ENCODE measurements at regions not wholly inside any gene's neighbourhood (a gene's known extent, or its start where the extent isn't known, plus 50 kb on each side); places are given as distances from the start of the nearest gene placed in this dataset.

DNA sequence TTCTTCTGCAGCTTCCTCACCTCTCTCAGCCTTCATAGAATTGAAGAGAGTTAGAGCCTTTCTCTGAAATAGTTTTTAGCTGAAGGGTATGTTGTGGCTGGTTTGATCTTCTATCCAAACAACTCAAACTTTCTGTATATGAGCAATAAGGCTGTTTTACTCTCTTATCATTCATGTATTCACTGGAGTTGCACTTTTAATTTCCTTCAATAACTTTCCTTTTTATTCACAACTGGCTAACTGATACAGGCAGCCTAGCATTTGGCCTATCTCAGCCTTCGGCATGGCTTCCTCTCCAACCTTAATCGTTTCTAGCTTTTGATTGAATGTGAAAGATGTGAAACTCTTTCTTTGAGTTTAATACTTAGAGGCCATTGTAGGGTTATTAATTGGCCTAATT is 109.3 kb downstream of the GTPBP8 start:
- Mint-ChIP-seq H3K27me3 (ENCODE audit: low read depth) (no peaks in the 10 kb centered on the region), H3K4me3 (no peak overlapping the region), H3K4me1 (ENCODE audit: low read depth) (peaks cover 9% of the 10 kb centered on the region), H3K36me3 (ENCODE audit: low read depth) (peaks cover 4% of the 10 kb centered on the region), H3K27ac (no peak overlapping the region), H3K9me3 (no peaks in the 10 kb centered on the region)
- intact Hi-C loops (cut with micrococcal nuclease), result no loop called here
- DNase-seq, result no peak
- CTCF ChIA-PET, result interaction anchor here (1.0 to 1.1 kb wide), 2 partner anchors 12 to 188 kb away, joined by 3 read pairs; no protein-coding TSS in a partner anchor

DNA sequence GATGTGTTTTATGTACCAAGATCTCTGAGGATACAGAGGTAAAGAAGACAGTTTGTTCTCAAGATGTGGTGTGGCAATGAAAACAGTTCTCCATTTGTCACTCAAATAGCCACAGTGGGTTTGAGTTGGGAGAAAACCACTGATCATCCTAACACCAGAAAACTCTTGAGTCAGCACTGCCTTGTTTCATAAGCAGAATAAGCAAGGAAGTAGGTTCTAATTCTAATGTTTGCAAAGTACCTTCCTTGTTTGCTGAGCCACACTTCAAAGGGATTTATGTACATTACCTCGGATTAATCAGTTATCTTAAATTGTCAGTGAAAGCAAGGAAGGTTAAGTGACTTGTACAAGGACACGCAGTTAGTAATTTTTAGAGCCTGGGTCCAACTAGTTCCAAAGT is 107.8 kb upstream of the BOC start:
- CTCF ChIA-PET, result interaction anchor here (0.6 kb wide), 1 partner anchor 843 kb away, joined by 3 read pairs; no protein-coding TSS in a partner anchor
- no peak for DNase-seq
- Mint-ChIP-seq H3K4me1 (ENCODE audit: low read depth) (peaks cover 5% of the 10 kb centered on the region), H3K4me3 (no peak overlapping the region), H3K36me3 (ENCODE audit: low read depth) (no peaks in the 10 kb centered on the region), H3K9me3 (no peaks in the 10 kb centered on the region), H3K27me3 (ENCODE audit: low read depth) (no peaks in the 10 kb centered on the region), H3K27ac (no peak overlapping the region)
- intact Hi-C loops (cut with micrococcal nuclease), result no loop called here

DNA sequence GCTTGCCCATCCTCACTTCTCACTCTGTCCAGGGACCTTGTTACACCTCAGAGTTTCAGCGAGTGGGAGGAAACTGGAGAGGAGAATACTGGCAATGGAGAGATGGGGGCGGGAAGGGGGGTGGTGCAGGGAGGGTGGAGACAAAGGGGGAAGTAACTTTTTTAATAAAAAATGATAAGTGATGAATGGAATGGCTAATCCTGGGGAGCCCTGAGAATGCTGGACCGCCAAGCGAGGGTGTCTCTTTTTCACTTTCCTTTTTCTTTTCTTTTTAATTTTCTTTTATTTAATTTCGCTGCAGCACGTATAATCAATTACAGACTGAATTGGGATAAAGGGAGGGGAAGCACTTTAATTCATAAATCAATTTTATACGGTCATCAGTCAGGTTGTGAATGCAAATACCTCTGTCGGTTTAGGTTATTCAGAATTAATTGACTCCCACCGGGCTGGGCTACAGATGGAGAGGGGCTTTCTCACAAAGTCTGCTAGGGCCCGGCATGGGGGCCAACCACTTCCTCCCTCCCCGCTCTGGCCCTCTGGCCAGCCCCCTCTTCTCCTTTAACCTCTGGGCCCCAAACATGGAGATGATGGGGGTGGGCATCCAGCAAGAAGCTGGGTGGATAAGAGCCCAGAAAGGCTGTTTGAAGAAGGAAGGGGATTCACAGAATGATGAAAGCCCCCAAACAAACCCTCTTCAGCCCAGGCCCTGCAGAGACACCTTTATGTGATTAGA is 106.8 kb upstream of the BOC start:
- no peak for DNase-seq
- Mint-ChIP-seq H3K4me3 (no peak overlapping the region), H3K9me3 (no peaks in the 10 kb centered on the region), H3K36me3 (ENCODE audit: low read depth) (no peaks in the 10 kb centered on the region), H3K27me3 (ENCODE audit: low read depth) (no peaks in the 10 kb centered on the region), H3K27ac (no peak overlapping the region), H3K4me1 (ENCODE audit: low read depth) (peaks cover 5% of the 10 kb centered on the region)
- intact Hi-C loops (cut with micrococcal nuclease), result no loop called here
- CTCF ChIA-PET, result no interaction called here

DNA sequence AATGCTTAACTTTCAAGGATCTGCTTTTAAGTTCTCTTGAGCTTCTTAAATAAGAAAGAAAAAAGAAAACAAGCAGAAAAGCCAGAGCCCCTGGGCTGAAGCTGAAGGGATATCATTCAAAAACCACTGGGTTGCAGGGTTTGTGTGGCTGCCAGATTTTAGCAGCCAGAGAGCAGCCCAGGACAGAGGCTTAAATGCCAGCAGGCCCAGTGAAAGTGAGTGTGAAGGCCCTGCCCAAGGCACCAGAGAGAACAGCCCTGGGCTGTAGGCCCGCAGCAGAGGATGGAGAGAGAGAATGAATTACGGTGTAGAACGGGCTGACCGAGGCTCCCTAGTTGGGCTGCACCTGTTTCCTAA is 106.3 kb upstream of the BOC start:
- no peak overlapping the region for H3K4me3 Mint-ChIP-seq
- no peak overlapping the region for H3K27ac Mint-ChIP-seq
- no peak for DNase-seq
- no peaks in the 10 kb centered on the region for H3K36me3 Mint-ChIP-seq (ENCODE audit: low read depth)
- peaks cover 2% of the 10 kb centered on the region for H3K4me1 Mint-ChIP-seq (ENCODE audit: low read depth)
- CTCF ChIA-PET, result no interaction called here
- H3K27me3 Mint-ChIP-seq (ENCODE audit: low read depth), result no peaks in the 10 kb centered on the region
- H3K9me3 Mint-ChIP-seq, result no peaks in the 10 kb centered on the region
- intact Hi-C loops (cut with micrococcal nuclease), result no loop called here

DNA sequence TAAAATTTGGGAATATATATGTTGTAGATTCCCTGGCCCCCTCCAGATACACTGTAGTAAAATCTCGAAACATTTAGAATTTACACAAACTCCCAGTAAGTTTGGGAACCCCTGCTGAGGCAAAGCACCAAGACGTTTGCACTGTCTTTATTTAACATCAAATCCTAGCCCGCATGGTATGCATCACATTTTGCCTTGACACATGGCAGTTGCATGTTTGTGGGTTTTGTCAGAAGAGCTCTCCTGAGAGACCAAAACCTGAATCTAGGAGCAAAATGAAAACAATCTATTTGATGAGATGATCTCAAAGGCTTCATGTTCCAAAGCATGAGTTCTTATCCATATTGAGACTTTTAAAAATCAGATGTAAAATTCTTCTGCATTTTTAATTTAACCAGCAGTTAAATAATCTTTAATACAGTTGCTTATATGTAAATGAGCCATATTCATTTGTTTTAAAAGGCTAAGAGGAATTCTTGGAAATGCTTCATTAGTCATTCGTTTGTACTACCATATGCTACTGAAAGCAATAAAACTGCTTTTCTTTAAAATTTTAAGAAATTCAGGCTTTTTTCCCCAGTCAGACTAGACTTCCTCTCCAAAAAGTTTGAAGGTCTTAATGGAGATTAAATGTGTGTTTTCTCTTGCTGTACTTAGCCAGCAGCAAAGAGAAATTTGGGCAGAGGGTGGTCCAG is 105.2 kb upstream of the BOC start:
- Mint-ChIP-seq H3K27ac (no peak overlapping the region), H3K4me1 (ENCODE audit: low read depth) (peaks cover 4% of the 10 kb centered on the region), H3K4me3 (no peak overlapping the region), H3K27me3 (ENCODE audit: low read depth) (no peaks in the 10 kb centered on the region), H3K9me3 (no peaks in the 10 kb centered on the region), H3K36me3 (ENCODE audit: low read depth) (no peaks in the 10 kb centered on the region)
- intact Hi-C loops (cut with micrococcal nuclease), result no loop called here
- CTCF ChIA-PET, result interaction anchor here (0.6 kb wide), 1 partner anchor 9 kb away, joined by 4 read pairs; no protein-coding TSS in a partner anchor
- DNase-seq, result no peak

DNA sequence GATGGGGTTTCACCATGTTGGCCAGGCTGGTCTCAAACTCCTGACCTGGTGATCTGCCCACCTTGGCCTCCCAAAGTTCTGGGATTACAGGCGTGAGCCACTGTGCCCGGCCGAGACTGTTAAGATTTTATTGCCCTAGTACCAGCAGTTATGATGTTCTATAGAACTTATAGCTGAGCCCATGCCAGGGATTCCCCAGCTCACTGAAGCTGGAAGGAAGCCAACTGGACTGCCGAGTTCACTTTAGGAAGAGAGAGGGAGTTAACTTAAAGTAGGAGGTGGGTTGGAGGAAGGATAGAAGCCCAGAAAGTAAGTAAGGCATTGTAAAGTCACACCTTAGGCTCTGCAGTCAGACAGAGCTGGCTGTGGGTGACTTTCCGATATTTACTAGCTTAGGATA is 101.1 kb upstream of the BOC start:
- H3K27ac Mint-ChIP-seq, result no peak overlapping the region
- CTCF ChIA-PET, result no interaction called here
- no peak for DNase-seq
- no peaks in the 10 kb centered on the region for H3K36me3 Mint-ChIP-seq (ENCODE audit: low read depth)
- H3K4me1 Mint-ChIP-seq (ENCODE audit: low read depth), result peaks cover 28% of the 10 kb centered on the region
- H3K9me3 Mint-ChIP-seq, result no peaks in the 10 kb centered on the region
- H3K4me3 Mint-ChIP-seq, result no peak overlapping the region
- H3K27me3 Mint-ChIP-seq (ENCODE audit: low read depth), result no peaks in the 10 kb centered on the region
- intact Hi-C loops (cut with micrococcal nuclease), result loop anchor here (5.0 kb wide), 1 partner anchor 1798 kb away; no protein-coding TSS in a partner anchor

DNA sequence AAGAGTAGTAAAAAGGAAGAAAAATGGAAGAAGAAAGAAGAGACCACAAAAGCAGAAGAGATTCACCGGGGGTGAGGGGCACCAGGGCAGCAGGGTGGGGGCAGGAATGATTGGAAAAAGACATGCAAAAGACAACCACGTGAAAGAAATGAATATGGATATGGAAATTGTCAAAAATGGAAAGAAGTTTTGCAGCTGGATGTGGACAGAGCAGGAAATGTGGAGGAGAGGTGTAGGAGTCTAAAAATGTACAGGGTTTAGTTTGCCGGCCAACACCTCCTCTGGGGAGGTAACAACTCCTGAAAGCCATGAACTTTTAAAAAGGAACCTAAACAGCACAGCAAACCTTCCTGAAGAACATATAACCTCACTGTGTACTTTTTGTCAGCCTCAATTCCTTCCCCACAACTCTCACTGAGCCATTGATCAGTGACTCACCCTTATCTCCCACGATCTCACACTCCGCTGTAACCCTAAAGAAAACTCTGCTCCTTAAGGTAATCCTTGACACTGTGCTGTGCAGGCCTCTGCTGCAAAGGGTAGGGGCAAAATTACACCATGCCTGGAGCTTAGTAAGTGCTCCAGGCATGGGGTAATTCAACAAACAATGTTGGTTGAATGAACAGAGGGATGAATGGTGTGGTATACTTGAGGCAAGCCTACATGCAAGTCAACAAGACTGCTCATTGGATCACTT is 100.2 kb upstream of the BOC start:
- no peak overlapping the region for H3K27ac Mint-ChIP-seq
- no peaks in the 10 kb centered on the region for H3K9me3 Mint-ChIP-seq
- CTCF ChIA-PET, result interaction anchor here (0.6 to 0.9 kb wide), 3 partner anchors 9 to 382 kb away, joined by 3 to 4 read pairs (median 3); no protein-coding TSS in a partner anchor
- intact Hi-C loops (cut with micrococcal nuclease), result loop anchor here (5.0 kb wide), 1 partner anchor 1799 kb away; no protein-coding TSS in a partner anchor
- no peaks in the 10 kb centered on the region for H3K27me3 Mint-ChIP-seq (ENCODE audit: low read depth)
- H3K36me3 Mint-ChIP-seq (ENCODE audit: low read depth), result no peaks in the 10 kb centered on the region
- no peak for DNase-seq
- H3K4me1 Mint-ChIP-seq (ENCODE audit: low read depth), result peaks cover 28% of the 10 kb centered on the region
- no peak overlapping the region for H3K4me3 Mint-ChIP-seq

DNA sequence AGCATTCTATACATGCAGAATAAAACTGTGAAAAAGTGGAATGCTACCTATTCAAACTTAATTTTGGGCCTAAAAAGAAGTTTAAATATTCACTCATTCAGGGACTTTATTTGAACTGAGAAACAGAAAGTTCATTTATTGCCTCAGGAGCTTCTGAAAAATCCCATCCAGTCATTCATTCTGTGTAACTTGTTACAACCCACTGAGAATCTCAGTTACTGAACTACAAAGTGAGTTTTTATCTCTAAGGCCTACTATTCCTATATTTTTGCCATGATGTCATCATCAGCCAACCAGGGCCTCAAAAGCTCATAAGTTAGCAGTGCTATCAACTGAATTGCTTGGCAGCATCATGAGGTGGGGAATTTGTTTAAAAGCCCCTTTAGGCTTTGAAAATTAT is 98.0 kb upstream of the BOC start:
- peak; percentile 22 for DNase-seq
- CTCF ChIA-PET, result interaction anchor here (1.1 to 1.4 kb wide), 2 partner anchors 11 to 175 kb away, joined by 3 read pairs; no protein-coding TSS in a partner anchor
- H3K36me3 Mint-ChIP-seq (ENCODE audit: low read depth), result no peaks in the 10 kb centered on the region
- H3K27ac Mint-ChIP-seq, result no peak overlapping the region
- H3K4me3 Mint-ChIP-seq, result no peak overlapping the region
- H3K4me1 Mint-ChIP-seq (ENCODE audit: low read depth), result peaks cover 28% of the 10 kb centered on the region
- no peaks in the 10 kb centered on the region for H3K27me3 Mint-ChIP-seq (ENCODE audit: low read depth)
- intact Hi-C loops (cut with micrococcal nuclease), result loop anchor here (5.0 kb wide), 1 partner anchor 1801 kb away; no protein-coding TSS in a partner anchor
- H3K9me3 Mint-ChIP-seq, result no peaks in the 10 kb centered on the region

DNA sequence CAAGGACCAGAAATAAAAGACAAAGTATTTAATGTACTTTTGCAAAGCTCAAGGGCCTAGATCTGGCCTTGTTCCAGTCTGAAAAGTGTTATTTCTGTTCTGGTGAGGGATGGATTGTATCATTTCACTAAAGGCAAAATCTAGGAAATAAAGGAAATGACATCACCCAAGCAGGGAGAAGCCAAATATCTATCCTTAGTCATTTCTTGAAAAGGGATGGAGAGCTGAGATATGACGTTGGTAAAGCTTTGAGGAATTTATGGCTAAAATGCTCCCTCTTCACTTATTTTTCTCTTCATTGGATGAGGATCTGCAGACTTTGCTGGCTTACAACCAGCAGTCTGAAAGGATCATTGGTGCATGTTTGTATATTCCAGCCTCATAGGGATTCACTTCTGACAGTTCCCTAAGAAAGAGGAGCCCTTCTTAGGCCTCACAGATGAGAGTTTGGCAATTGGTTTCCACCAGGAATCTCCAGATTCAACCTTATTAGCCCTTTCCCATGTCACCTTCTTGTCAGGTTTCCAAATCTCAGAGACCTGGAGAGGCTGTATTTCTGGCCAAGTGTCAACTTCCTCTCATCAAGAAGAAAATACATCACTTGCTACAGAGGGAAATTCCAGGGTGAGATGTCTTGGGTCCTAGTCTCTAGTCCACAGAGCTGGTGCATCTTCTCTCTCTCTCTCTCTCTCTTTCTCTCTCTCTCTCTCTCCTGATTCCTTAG is 93.7 kb upstream of the BOC start:
- no peak for DNase-seq
- no peaks in the 10 kb centered on the region for H3K27me3 Mint-ChIP-seq (ENCODE audit: low read depth)
- CTCF ChIA-PET, result interaction anchor here (0.6 kb wide), 1 partner anchor 88 kb away, joined by 3 read pairs; no protein-coding TSS in a partner anchor
- H3K9me3 Mint-ChIP-seq, result no peaks in the 10 kb centered on the region
- H3K36me3 Mint-ChIP-seq (ENCODE audit: low read depth), result no peaks in the 10 kb centered on the region
- peaks cover 14% of the 10 kb centered on the region for H3K4me1 Mint-ChIP-seq (ENCODE audit: low read depth)
- no peak overlapping the region for H3K4me3 Mint-ChIP-seq
- intact Hi-C loops (cut with micrococcal nuclease), result no loop called here
- H3K27ac Mint-ChIP-seq, result no peak overlapping the region

DNA sequence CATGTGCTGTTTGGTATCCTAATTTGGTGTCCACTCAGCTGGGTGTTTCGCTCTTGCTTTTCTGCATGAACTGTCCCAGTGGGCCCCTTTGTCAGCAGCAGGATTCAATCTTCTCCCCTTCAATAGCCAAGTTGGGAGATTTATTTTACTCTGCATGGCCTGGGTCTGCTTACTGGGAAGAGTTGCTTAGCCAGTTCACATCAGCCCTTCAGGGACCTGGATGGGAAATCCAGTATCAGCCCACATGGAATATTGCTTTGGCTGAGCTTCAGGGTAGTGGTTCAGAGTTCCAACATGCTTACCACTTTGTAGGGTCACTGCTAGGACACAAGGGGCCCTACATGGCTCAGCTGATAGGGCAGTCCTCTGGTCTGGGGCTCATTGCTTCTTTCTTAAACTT is 93.0 kb upstream of the BOC start:
- Mint-ChIP-seq H3K4me3 (no peak overlapping the region), H3K9me3 (no peaks in the 10 kb centered on the region), H3K27ac (no peak overlapping the region), H3K4me1 (ENCODE audit: low read depth) (peaks cover 8% of the 10 kb centered on the region), H3K36me3 (ENCODE audit: low read depth) (no peaks in the 10 kb centered on the region), H3K27me3 (ENCODE audit: low read depth) (no peaks in the 10 kb centered on the region)
- intact Hi-C loops (cut with micrococcal nuclease), result no loop called here
- CTCF ChIA-PET, result no interaction called here
- DNase-seq, result no peak

DNA sequence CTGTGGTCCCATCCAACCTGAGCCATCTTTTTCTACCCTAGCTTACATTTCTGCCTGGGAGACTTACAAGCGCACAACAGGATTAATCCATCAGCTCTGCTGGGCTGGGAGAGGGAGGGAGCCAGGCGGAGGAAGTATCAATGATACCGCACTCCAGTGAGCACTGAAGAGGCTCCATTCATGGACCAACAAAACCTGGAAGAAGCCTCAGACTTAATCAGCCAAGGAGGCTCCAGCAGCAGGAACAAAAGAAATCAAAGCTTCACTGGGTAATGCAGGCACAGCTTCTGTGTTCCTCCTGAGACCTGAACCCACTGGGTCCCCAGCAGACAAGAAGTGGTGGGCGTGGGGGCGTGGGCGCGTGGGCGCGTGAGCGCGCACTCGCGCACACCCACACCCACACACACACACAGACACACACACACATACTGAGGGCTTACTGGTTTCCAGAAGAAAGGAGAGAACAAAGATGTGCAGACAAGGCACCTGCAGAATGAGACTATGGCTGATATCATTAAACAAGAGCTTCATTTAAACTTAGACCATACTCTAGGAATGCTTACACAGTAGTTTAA is 87.0 kb upstream of the BOC start:
- DNase-seq, result no peak
- Mint-ChIP-seq H3K27me3 (ENCODE audit: low read depth) (no peaks in the 10 kb centered on the region), H3K4me1 (ENCODE audit: low read depth) (peaks cover 2% of the 10 kb centered on the region), H3K9me3 (no peaks in the 10 kb centered on the region), H3K36me3 (ENCODE audit: low read depth) (no peaks in the 10 kb centered on the region), H3K4me3 (no peak overlapping the region), H3K27ac (no peak overlapping the region)
- intact Hi-C loops (cut with micrococcal nuclease), result no loop called here
- CTCF ChIA-PET, result interaction anchor here (0.5 to 1.2 kb wide), 3 partner anchors 11 to 588 kb away, joined by 3 to 4 read pairs (median 4); no protein-coding TSS in a partner anchor
